ENCODE measurements at regions not wholly inside any gene's neighbourhood (a gene's known extent, or its start where the extent isn't known, plus 50 kb on each side); places are given as distances from the start of the nearest gene placed in this dataset.

- no peak for TF ChIP-seq RARB (CRISPR knock-in tag; IDR thresholded peaks at IDR 0.05)
- TF ChIP-seq HOXB5 (CRISPR knock-in tag; IDR thresholded peaks at IDR 0.05), result no peak
- TF ChIP-seq EHMT2 (IDR thresholded peaks at IDR 0.05; ENCODE audit: low read depth), result no peak
- no peak for TF ChIP-seq EHF (CRISPR knock-in tag; IDR thresholded peaks at IDR 0.05)
- TF ChIP-seq POLR2AphosphoS2 (conservative IDR thresholded peaks at IDR 0.05; ENCODE audit: low read length), result no peak
- TF ChIP-seq RNF2 (IDR thresholded peaks at IDR 0.05; ENCODE audit: borderline replicate concordance, low read depth), result no peak
- TF ChIP-seq HMGXB4 (CRISPR knock-in tag; IDR thresholded peaks at IDR 0.05; ENCODE audit: borderline replicate concordance), result no peak
- TF ChIP-seq CBX2 (IDR thresholded peaks at IDR 0.05; ENCODE audit: borderline replicate concordance, low read depth), result no peak
- no peak for TF ChIP-seq ZNF302 (CRISPR knock-in tag; IDR thresholded peaks at IDR 0.05)
- no peak for TF ChIP-seq ATOH8 (CRISPR knock-in tag; IDR thresholded peaks at IDR 0.05; ENCODE audit: low read depth)
- Histone ChIP-seq H3K27ac (no peak overlapping the region), H3K4me3 (no peak overlapping the region), H3K9me3 (no peaks in the 10 kb centered on the region), H3K4me1 (no peaks in the 10 kb centered on the region), H3K4me2 (no peak overlapping the region)
- POLR2A ChIA-PET, result no interaction called here
- FAIRE-seq (no peak), DNase-seq (ENCODE audit: low read depth in 1 of 2, low spot score in 1 of 2) (no peak), ATAC-seq (no peak)
- CTCF ChIA-PET, result no interaction called here
Measured at GRCh38 chr11:97363331-97363730, 973.5 kb downstream of the JRKL start.

- H3K4me3 ChIP-seq, result no peak overlapping the region
- 0% methylated on average over 1 of the region's 1 CpG for WGBS (ENCODE audit: missing lambda C conversion rate)
- H3K9me3 ChIP-seq, result no peaks in the 10 kb centered on the region
- ChIA-PET CTCF (no interaction called here), POLR2A (no interaction called here)
- no peaks in the 10 kb centered on the region for H3K4me1 ChIP-seq
- DNase-seq (ENCODE audit: low read depth in 1 of 2, low spot score in 1 of 2) (no peak), ATAC-seq (no peak), FAIRE-seq (no peak)
- no peak overlapping the region for H3K4me2 ChIP-seq
- TF ChIP-seq MAZ (IDR thresholded peaks at IDR 0.05; ENCODE audit: borderline replicate concordance, low read depth, low read length) (no peak), NPAS2 (CRISPR knock-in tag; IDR thresholded peaks at IDR 0.05; ENCODE audit: borderline replicate concordance) (no peak), RFX5 (IDR thresholded peaks at IDR 0.05) (no peak), EHMT2 (IDR thresholded peaks at IDR 0.05; ENCODE audit: low read depth) (no peak), ESRRA (IDR thresholded peaks at IDR 0.05; ENCODE audit: borderline replicate concordance, low read length) (no peak), CHD4 (IDR thresholded peaks at IDR 0.05; ENCODE audit: borderline replicate concordance) (no peak), KDM1A (IDR thresholded peaks at IDR 0.05; ENCODE audit: low read depth) (no peak), ELK1 (IDR thresholded peaks at IDR 0.05; ENCODE audit: low read depth, low read length) (no peak), RNF2 (IDR thresholded peaks at IDR 0.05; ENCODE audit: borderline replicate concordance, low read depth) (no peak), HOXB13 (CRISPR knock-in tag; IDR thresholded peaks at IDR 0.05; ENCODE audit: low read depth) (no peak), ZC3H11A (IDR thresholded peaks at IDR 0.05) (no peak), ATOH8 (CRISPR knock-in tag; IDR thresholded peaks at IDR 0.05; ENCODE audit: low read depth) (no peak), EP300 (IDR thresholded peaks at IDR 0.05) (no peak), CEBPB (IDR thresholded peaks at IDR 0.05) (no peak), CBX2 (IDR thresholded peaks at IDR 0.05; ENCODE audit: borderline replicate concordance, low read depth) (no peak)
- H3K27ac ChIP-seq, result no peak overlapping the region
Measured at GRCh38 chr11:97364047-97364446, 974.2 kb downstream of the JRKL start.

Data from A549 (cell line).